Fibroblast of pulmonary artery (primary cell): ENCODE measurements at regions not wholly inside any gene's neighbourhood (a gene's known extent, or its start where the extent isn't known, plus 50 kb on each side); places are given as distances from the start of the nearest gene placed in this dataset.
"Not testable (repeated sequence)": the region's sequence is repeated elsewhere in the genome, so short reads cannot be mapped to it uniquely, and the experiment has no call there.

Source experiments
- DNase-seq: peaks from one replicate; pipeline ENCODE4 v3.0.0-alpha.2; 2010; ENCODE audit warnings: low read depth
- H3K4me3 ChIP-seq: replicated peaks from 2 replicates; pipeline ENCODE4 v1.5.1; 2011; ENCODE audit warnings: low read depth, mild to moderate bottlenecking, control low read depth, low read length, moderate library complexity
- CTCF ChIP-seq: IDR thresholded peaks from 2 replicates; pipeline ENCODE4 v1.5.1; 2011; ENCODE audit warnings: mild to moderate bottlenecking, control low read depth, low read length, inconsistent platforms; ENCODE audit errors: missing control alignments

DNA sequence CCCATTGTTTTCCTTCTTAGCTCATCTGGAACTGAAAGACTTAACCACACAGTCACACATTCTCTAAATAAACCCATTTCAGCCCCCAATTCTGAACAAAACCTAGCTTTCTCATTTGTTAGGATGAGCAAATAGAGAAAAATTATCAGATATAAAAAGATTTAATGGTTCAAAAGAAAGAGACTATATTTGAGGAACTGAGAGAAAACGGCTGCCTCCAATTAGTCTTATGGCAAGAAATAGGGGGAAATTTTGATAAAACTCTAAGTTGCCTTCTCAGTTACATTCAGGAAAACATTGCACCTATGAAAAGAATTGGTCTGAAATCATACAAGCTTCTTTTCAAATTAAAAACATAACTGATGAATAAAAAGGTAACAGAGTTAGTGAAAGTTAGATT, 63.7 kb upstream of the ALDH1B1 start:
- no peak overlapping the region for H3K4me3 ChIP-seq
- TF ChIP-seq CTCF: no peak
- DNase-seq: no peak

GRCh38 chr9:38326122-38326521, 66.4 kb upstream of the ALDH1B1 start:
- no peak for DNase-seq
- TF ChIP-seq CTCF: no peak
- H3K4me3 ChIP-seq: no peak overlapping the region

DNA sequence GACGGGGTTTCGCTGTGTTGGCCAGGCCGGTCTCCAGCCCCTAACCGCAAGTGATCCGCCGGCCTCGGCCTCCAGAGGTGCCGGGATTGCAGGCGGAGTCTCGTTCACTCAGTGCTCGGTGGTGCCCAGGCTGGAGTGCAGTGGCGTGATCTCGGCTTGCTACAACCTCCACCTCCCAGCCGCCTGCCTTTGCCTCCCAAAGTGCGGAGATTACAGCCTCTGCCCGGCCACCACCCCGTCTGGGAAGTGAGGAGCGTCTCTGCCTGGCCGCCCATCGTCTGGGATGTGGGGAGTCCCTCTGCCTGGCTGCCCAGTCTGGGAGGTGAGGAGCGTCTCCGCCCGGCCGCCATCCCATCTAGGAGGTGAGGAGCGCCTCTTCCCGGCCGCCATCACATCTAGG, 68.3 kb upstream of the ALDH1B1 start:
- H3K4me3 ChIP-seq, DNase-seq: not testable (repeated sequence)

GRCh38 chr9:38322937-38323336, 69.6 kb upstream of the ALDH1B1 start:
- DNase-seq: no peak
- no peak for TF ChIP-seq CTCF
- H3K4me3 ChIP-seq: no peak overlapping the region

- no peak for DNase-seq
- H3K4me3 ChIP-seq: no peak overlapping the region
- no peak for TF ChIP-seq CTCF
Measured at GRCh38 chr9:38319496-38320173, 72.9 kb upstream of the ALDH1B1 start.

DNA sequence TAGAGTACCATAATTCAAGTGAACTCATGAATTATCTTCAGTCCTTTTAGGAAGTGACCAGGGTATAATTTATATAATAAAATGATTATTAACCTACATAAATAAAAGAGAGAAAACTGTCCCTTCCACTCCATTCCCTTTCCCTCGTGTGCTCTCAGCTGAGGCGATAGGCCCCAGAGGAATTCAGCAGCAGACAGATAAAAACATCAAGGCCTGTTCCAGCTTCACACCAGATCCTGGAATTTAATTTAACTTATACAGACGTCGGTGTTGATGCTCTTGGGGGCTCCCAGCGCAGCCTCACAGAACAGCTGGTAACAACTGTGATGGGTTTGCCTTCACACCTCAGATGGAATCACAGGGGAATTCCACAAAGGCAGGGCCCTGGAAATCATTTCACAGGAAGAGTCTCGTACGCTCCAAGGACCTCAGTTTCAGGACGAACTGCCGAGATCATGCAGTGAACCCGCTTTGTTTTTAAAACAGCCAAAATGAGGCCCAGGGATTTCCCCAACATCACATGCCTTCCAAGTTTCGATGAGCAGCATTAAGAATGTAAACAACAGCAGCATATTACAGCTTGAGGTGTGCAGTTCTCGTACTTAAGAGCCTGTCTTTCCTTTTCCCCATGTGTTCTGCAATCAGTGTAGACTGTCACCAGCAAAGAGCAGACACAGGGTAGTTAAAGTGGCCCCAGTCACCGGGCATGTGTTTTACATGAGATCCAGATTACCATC, 73.6 kb upstream of the ALDH1B1 start:
- TF ChIP-seq CTCF: no peak
- H3K4me3 ChIP-seq: peak overlapping the region; percentile 12
- DNase-seq: peak; percentile 54

DNA sequence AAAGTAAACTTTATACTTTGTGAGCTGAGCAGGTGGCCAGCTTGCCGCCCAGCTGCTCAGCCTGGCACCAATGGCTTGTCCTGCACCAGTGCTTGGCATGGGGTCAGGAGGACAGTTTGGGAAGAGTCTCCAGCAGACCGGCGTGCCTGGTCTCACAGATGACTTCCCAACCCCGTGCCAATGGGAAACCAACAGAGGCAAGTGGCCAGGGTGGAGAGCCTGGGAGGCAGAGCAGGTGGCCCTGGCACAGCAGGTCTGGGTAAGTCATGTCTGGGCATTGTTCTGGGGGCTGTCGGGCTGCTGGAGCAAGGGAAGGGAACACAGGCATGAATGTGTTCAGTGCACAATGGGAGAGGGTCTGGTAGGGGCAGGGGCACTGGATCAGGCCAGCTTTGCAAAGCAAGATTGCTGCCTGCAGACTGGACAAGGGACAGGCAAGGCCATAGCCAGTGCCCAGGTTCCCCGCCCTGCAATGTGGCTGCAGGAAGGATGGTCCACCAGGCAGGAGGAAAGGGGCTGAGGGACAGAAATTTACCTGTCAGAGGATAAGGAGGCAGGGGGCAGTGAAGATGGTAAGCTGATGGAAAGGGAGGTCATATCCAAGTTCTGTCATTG, 76.2 kb upstream of the ALDH1B1 start:
- no peak overlapping the region for H3K4me3 ChIP-seq
- no peak for DNase-seq
- TF ChIP-seq CTCF: no peak
